Left ventricle myocardium superior (tissue), 1 donor: ENCODE measurements at regions not wholly inside any gene's neighbourhood (a gene's known extent, or its start where the extent isn't known, plus 50 kb on each side); places are given as distances from the start of the nearest gene placed in this dataset.

ENCODE experiments used
- ATAC-seq: fragments of 200-7000 bp; cut with Tn5 transposase; one replicate; pipeline ENCODE4 v1.9.1; 2020; ENCODE audit warnings: mild to moderate bottlenecking, moderate library complexity
- DNase-seq: peaks from one replicate; pipeline ENCODE4 v3.0.0-alpha.2; 2020
- intact Hi-C: fragments of 100-400 bp; cut with micrococcal nuclease; formaldehyde crosslinking; loops from one replicate; pipeline ENCODE4 v1.11.0; 2022
- donor health status: DM: no; HTN: yes; CAD: no; lungs with severe emphysema.

DNA sequence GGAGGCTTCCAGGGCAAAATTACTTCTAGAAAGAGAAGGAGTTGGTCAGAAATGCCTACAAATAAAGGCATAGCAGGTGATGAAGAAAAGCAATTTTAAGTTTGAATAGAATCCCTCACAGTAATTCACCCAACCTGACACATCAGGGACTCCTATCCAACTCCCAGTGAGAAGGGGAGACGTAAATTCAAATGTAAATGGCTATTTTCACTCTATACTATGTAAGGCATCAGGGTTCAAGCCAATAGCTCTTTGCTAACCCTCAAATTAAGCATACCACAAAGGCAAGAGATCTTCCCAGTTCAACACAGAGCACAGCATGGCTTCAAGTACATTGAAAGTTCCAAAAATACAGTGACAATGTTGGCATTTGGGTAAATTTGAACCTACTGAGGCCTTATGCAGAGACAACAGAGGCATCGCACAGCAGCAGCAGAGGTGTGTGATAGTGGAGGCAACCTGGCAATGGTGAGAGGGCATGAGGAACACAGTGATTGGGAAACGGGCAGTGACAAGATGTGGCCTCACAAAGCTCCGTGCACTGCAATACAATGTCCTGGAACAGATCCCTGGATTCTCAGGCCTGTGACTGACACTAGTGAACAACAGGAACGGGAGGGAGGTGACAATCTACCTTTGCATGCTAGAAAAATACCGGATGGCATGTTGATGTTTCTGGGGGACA is 95.7 kb downstream of the VSTM2A start:
- no peak for ATAC-seq
- no peak for DNase-seq
- intact Hi-C loops, result no loop called here

DNA sequence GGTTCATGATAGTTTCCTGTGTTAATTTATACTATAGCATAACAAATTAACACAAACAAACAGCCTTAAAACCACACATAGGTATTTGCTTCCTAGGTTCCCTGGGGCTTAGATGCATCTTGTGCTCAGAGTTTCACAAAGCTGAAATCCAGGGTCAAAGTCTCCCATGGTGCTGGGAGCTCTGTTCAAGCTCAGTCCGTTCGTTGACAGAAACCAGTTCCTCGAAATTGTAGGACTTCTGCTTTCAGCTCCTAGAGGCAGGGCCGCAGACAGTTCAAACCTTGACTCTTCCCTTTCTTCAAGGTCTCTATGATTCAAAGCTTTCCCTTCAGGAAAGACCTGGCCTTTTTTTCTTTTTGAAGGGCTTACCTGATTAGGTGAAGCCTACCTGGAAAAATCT is 90.5 kb downstream of the VSTM2A start:
- no peak for DNase-seq
- ATAC-seq, result no peak
- intact Hi-C loops, result no loop called here

DNA sequence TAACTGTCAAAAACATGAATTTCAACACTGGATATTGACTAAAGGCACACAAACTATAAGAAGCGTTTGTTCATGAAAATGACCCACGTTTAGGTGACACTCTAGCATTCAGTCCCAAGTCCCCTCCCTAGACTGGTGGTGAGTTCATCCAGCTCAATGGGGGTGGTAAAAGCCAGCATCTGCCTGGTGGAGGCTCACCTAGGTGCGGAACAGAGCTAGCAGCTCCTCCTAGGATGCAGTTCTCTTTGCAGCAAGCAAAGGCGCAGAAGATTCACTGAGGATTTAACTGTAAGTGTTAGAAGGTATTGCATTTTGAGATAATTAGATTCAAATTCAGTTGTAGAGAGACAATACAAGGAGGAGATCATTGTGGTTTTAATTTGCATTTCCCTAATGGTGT is 87.6 kb downstream of the VSTM2A start:
- DNase-seq (no peak), ATAC-seq (no peak)
- intact Hi-C loops, result no loop called here

DNA sequence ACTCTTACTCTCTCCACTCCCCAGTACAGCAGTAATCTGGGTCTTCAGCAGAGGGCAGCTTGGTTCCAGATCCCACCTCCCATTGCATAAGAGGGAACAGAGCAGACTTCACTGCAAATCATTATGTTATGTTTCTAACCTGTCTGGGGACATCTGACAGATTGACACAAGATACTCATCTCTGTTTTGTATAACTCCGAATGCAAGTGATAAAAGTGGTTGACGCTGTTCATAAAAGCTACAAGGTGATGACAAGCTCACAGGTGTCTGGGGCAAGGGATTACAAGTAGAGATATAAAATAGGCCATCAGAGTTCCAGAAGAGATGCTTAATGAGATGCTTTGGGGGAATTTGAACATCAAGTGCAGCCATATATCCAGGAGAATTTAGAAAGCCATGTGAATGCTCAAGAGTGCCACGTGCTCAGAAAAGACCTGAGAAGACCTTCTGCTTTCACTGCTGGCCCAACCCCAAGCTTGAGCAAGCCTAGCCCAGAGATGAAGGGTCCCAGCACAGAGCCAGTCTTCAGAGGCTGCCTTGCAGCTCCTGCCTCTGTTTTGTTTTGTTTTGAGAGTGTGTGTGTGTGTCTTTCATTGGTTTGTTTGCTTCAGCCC is 80.6 kb downstream of the VSTM2A start:
- intact Hi-C loops, result no loop called here
- ATAC-seq, result no peak
- DNase-seq, result no peak
